ENCODE measurements at regions not wholly inside any gene's neighbourhood (a gene's known extent, or its start where the extent isn't known, plus 50 kb on each side); places are given as distances from the start of the nearest gene placed in this dataset.
"Not testable (repeated sequence)": the region's sequence is repeated elsewhere in the genome, so short reads cannot be mapped to it uniquely, and the experiment has no call there.

- TF ChIP-seq EZH2 (IDR thresholded peaks at IDR 0.05; ENCODE audit: low read length, unreplicated experiment); CTCF (conservative IDR thresholded peaks at IDR 0.05; ENCODE audit: low read depth, low read length); EZH2phosphoT487 (IDR thresholded peaks at IDR 0.05; ENCODE audit: borderline replicate concordance, low read length): not testable (repeated sequence)
These were observed 1246.9 kb downstream of the JRKL start for GRCh38 chr11:97636741-97637140.
